Astrocyte (in vitro differentiated cells and primary cell): ENCODE measurements at regions not wholly inside any gene's neighbourhood (a gene's known extent, or its start where the extent isn't known, plus 50 kb on each side); places are given as distances from the start of the nearest gene placed in this dataset.

Source experiments
- EZH2 ChIP-seq: IDR thresholded peaks from 2 replicates; pipeline ENCODE4 v1.6.1; 2012; ENCODE audit warnings: mild to moderate bottlenecking, low read length, inconsistent platforms; ENCODE audit not compliant: insufficient read depth
- TF ChIP-seq, protein P1 (sequence below): IDR thresholded peaks from 2 replicates; pipeline ENCODE4 v1.5.1; 2011; ENCODE audit warnings: low read depth, mild to moderate bottlenecking, inconsistent platforms, low read length, moderate library complexity; ENCODE audit not compliant: insufficient read depth

DNA sequence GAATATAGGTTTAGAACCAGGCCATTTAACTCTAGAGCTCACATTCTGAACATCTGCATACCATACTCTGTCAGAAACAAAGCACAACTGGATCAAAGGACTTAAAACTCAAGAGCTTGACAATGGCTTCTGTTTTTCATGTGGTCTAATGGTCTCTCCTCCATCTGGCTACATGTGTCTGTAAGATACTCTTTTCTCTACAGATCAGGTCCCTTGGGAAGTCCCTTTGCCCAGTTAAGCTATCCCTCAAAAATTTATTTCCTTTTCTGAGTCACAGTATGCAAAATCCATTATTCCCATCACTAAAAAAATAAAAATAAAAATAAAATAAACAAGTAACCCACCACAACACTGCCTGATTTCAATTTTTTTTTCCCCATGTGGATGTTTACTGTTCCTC is 357.0 kb upstream of the PRMT6 start:
- TF ChIP-seq, protein P1, sequence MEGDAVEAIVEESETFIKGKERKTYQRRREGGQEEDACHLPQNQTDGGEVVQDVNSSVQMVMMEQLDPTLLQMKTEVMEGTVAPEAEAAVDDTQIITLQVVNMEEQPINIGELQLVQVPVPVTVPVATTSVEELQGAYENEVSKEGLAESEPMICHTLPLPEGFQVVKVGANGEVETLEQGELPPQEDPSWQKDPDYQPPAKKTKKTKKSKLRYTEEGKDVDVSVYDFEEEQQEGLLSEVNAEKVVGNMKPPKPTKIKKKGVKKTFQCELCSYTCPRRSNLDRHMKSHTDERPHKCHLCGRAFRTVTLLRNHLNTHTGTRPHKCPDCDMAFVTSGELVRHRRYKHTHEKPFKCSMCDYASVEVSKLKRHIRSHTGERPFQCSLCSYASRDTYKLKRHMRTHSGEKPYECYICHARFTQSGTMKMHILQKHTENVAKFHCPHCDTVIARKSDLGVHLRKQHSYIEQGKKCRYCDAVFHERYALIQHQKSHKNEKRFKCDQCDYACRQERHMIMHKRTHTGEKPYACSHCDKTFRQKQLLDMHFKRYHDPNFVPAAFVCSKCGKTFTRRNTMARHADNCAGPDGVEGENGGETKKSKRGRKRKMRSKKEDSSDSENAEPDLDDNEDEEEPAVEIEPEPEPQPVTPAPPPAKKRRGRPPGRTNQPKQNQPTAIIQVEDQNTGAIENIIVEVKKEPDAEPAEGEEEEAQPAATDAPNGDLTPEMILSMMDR: no peak
- no peak for TF ChIP-seq EZH2
